ENCODE measurements at regions not wholly inside any gene's neighbourhood (a gene's known extent, or its start where the extent isn't known, plus 50 kb on each side); places are given as distances from the start of the nearest gene placed in this dataset.
"Not testable (repeated sequence)": the region's sequence is repeated elsewhere in the genome, so short reads cannot be mapped to it uniquely, and the experiment has no call there.

- peak; percentile 10 for DNase-seq (ENCODE audit: low spot score)
Measured at GRCh38 chr3:1456781-1457311, 364.0 kb downstream of the CNTN6 start.

DNA sequence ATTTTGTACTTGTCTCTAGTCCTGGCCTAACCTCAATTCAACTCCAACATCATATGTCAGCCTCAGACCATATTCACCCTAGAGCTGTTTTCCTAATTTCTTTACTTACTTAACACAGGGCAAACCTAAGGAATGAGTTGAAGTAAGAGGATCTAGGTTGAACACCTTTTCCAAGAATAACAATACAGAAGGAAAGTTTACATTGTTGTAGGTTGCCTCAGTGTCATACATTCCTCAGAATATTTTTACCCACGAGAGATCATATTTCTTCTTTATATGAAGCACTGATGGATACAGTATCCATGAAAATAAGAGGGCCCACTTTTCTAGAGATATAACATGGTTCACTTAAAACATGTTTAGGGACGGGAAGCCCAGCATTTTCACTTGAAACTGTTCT lies 369.5 kb downstream of the CNTN6 start:
- DNase-seq (ENCODE audit: low spot score) = no peak

DNA sequence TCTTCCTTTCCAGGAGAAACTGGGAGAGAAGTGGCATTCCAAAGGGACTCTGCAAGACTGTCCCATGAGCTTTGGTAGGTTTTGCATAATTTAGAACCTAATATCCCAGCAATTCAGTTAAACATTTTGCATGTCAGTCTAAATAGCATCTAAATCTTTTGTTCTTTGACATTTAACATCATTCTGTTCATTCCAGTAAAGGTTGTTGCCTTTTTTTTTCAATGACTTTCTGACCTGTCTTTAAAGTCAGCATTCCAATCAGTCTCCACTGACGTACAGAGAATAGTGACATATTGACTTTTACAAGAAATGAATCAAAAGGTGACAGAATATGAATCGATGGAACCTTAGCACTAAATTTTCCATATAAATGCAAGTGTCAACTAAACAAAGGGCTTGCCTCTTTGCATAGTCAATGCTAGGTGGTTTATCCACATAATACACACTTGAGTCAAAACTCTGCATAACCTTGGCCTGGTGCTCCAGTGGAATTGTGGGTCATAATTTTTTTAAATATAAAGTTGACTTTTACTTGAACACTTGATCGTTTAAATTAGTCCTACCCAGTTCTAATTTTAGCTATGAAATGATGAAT lies 370.1 kb downstream of the CNTN6 start:
- no peak for DNase-seq (ENCODE audit: low spot score)

DNA sequence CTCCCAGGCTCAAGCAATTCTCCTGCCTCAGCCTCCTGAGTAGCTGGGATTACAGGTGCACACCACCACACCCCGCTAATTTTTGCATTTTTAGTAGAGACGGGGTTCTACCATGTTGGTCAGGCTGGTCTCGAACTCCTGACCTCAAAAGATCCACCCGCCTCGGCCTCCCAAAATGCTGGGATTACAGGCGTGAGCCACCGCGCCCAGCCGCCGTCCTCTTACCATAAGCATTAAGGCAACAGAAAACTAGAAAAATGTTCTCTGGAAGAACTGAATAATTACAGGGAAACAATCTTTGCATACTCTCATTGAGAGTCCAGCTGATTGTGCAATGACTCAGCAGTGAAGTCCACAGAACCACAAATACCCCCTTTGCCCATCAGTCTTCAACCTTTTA lies 372.3 kb downstream of the CNTN6 start:
- not testable (repeated sequence) for DNase-seq (ENCODE audit: low spot score)

GRCh38 chr3:1468145-1468544 lies 375.3 kb downstream of the CNTN6 start:
- DNase-seq (ENCODE audit: low spot score) = no peak

GRCh38 chr3:1469248-1469647 lies 376.4 kb downstream of the CNTN6 start:
- no peak for DNase-seq (ENCODE audit: low spot score)

DNA sequence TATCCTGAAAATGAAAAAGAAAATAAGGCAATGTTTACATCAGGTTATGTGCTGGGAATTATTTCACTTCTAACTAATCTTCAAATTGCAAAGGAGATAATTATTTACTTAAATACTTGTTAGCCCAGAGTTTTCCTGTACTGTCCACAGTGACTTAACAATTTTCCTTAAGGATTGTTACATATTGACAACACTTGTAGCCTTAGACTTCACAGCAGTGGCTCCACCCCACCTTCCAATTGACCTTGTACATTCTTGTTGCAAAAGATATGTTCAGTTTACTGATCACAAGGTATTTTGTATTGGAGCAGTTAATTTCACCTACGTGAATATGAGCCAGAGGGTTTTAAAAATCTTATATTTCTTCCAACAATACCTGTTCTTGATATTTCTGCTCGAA lies 376.9 kb downstream of the CNTN6 start:
- DNase-seq (ENCODE audit: low spot score) = peak; percentile 52

- no peak for DNase-seq (ENCODE audit: low spot score)
Measured at GRCh38 chr3:1477669-1478068, 384.8 kb downstream of the CNTN6 start.

- DNase-seq (ENCODE audit: low spot score) = no peak
Measured at GRCh38 chr3:1495466-1495865, 402.6 kb downstream of the CNTN6 start.

GRCh38 chr3:1499694-1500093 lies 406.9 kb downstream of the CNTN6 start:
- DNase-seq (ENCODE audit: low spot score) = no peak

- DNase-seq (ENCODE audit: low spot score) = no peak
Measured at GRCh38 chr3:1501406-1502115, 408.7 kb downstream of the CNTN6 start.

DNA sequence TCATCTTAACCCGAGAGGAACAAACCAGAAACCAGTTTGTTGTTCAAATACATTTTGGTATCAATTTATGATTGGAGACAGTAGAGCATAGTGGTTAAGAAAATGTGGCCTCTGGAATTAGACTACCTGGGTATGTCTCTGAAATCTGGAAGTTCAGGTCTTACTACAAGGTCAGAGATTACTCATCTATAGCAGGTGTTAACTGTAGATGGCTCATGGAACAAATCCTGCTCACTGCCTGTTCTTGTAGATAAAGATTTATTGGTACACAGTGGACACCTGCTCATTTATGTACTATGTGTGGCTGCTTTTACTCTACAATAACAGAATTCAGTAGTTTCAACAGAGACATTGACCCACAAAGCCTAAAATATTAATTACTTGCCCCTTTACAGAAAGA lies 413.3 kb downstream of the CNTN6 start:
- no peak for DNase-seq (ENCODE audit: low spot score)

DNA sequence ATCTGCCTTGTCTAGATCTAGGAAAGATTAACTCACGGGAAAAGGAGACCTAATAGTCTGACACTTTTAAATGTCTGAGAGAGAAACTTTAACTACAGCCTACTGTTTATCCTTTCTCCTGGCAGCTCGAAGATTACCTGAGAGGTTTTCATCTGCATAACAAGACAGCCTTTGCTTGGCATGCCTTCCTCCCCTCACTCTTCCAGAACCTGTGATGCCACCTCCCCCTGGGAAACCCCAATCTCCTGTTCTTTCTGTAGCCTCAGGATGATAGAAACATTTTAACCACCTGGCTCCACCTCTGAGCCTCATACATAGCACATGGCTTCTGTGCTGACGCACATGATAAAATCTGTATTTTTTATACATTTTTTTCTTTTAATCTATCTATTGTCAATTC lies 420.8 kb downstream of the CNTN6 start:
- no peak for DNase-seq (ENCODE audit: low spot score)

DNA sequence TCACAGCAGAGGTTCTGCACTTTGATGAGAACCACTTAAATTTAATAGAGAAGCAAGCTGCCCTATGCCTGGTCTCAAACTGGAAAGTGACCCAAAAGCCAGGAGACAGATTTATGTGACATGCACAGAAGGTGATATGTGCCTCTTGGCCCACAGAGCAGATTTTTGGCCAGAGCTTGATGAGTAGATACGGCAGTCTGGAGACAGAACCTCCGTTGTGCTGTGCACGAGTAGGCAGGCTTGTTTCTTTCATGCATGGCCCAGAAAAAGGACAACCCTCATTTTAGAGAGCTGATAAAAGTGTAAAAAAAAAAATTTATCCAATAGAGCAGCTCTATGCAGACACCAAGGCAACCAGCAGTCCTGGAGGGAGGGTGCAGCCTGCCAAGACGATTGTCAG lies 423.1 kb downstream of the CNTN6 start:
- no peak for DNase-seq (ENCODE audit: low spot score)

GRCh38 chr3:1527786-1528185 lies 435.0 kb downstream of the CNTN6 start:
- no peak for DNase-seq (ENCODE audit: low spot score)

DNA sequence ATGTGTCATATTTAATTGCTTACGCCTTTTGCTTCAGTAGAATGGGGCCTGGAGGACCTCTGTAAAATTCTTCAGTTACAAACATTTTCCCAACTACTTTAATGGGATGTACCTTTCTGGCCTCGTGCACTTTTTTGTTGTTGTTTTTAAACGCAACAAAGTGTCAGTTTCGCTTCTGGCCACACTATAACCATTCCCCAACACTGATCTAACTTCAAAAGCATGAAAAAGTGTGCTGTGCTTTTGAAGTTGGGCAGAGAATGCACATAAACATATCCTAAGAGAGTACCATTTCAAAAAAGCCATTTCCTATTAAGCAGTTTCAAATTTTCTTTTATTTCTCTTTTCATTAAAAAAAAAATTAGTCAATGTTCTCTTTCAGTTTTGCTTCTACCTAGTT lies 435.8 kb downstream of the CNTN6 start:
- no peak for DNase-seq (ENCODE audit: low spot score)

DNA sequence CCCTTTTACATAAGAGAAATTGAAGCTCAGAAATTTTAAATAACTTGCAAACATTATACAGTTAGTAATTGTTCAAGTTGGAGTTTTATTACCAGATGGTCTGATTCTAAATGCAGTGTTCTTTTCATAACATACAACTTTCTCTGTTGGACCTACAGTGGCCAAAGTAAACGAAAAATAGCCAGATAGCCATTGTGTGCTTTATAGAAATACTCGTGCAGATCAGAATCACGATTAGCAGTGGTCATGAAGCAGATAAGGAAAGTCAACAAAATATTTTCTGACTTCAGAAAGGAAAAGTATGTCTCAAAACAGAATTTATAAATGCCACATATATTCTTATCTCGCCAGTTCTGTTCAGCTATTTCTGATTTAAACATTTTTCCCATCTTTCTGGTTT lies 436.9 kb downstream of the CNTN6 start:
- DNase-seq (ENCODE audit: low spot score) = no peak

DNA sequence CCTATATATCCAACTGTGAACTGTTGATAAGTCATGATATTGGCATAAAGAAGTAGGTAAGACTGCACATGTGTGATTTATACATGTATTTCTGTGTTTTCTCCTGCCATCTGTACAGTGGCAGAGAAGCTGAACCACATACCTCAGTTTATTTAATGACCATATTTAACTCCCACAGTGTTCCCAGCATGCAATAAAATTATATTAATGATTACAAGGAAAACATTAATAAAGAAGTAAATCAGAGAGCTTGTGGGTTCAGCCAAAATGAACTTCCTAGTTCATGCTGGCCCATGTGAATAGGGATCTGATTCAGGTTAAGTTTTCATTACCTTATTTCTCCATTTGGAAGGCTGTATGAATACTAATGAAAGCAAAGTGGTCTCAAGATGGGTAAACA lies 439.2 kb downstream of the CNTN6 start:
- no peak for DNase-seq (ENCODE audit: low spot score)

DNA sequence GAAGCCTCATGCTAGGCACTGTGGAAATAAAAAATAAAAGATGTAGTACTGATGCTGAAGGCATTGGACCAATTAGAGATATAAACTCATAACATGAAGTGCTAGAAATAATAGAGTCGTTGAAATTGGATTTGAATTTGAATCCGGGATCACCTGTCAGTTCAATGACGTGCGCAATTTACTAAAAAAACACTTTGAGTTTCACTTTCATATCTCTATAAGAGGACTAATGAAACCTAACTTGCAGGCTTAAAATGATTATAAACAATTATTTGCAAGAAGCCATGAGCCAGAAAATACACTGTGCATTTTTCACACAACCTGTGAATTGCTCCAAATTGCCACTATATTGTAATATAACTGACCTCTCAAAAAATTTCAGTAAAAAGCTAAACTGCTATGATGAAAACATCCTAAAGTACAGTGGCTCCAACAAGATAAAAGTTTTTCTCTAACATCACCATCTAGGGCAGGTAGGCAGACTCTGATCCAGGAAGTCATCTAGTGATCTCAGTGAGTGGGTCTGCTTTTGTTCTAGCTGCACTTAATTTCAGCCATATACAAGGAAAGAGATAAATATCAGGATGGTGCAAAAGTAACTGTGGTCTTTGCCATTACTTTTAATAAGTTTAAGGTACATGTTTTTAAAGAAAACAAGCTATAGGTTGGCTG lies 440.2 kb downstream of the CNTN6 start:
- DNase-seq (ENCODE audit: low spot score) = no peak

DNA sequence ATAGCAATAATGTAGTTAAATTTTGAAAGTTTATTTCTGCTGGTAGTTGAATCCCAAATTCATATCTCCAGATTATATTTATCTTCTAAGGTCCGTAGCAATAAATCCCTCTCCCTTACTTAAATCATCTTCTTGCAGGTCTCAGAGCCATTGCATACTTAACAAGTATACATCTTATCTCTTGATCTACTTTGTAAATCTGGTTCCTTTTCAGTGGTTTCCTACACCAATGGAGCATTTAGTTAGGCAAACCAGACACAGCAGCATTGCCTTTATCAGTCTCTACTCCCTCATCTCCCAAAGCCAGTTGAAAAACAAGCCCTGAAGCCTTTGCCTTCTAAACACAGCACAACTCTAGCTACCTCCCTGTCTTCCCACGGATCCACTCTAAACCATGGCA lies 440.9 kb downstream of the CNTN6 start:
- no peak for DNase-seq (ENCODE audit: low spot score)

- DNase-seq (ENCODE audit: low spot score) = no peak
Measured at GRCh38 chr3:1534252-1534651, 441.4 kb downstream of the CNTN6 start.

- DNase-seq (ENCODE audit: low spot score) = no peak
Measured at GRCh38 chr3:1535361-1535760, 442.5 kb downstream of the CNTN6 start.

DNA sequence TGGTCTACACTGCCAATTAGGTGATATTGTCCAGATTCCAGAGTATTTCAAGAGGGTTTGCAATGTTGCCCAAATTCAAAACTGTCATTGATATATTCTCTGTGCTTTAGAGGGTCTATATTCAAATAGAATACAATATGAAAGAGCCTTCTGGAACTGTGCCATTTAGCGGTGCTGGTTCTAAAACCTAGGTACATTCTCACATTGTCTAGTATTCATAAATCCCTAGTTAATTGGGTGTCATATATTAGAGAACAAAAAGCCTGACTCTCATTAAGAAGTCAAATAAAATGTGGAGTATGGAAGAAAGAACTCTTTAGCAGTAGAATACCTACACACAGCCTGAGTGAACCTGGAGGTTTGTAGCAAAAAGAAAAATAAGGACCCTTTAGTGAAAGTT lies 447.9 kb downstream of the CNTN6 start:
- DNase-seq (ENCODE audit: low spot score) = no peak

Data from mucosa of gallbladder (tissue), 1 donor.